Endothelial cell of umbilical vein (primary cell): ENCODE measurements at regions not wholly inside any gene's neighbourhood (a gene's known extent, or its start where the extent isn't known, plus 50 kb on each side); places are given as distances from the start of the nearest gene placed in this dataset.

Experiments
- BruUV-seq: library from RNA; stranded (reverse); fragments of 400-500 nt; replicated peaks from 2 replicates; lab custom pipeline; 2021; lab: Mats Ljungman, UMichigan
- CTCF ChIA-PET: fragments of 300-600, 350-600 bp; sonication (Branson Sonifier 250); formaldehyde crosslinking; loops from one replicate; lab custom pipeline; 2021; ENCODE audit warnings: antibody characterized with exemption, inconsistent platforms; lab: Charles Lee
- POLR2A ChIA-PET: fragments of 300-600, 350-600 bp; sonication (Branson Sonifier 250); formaldehyde crosslinking; loops from one replicate; lab custom pipeline; 2021; ENCODE audit warnings: antibody characterized with exemption, inconsistent platforms; lab: Charles Lee
- DNase-seq: peaks from one replicate; pipeline ENCODE4 v3.0.0-alpha.2; 2011; ENCODE audit warnings: low read depth, low spot score
- FAIRE-seq: peaks from 2 replicates; lab custom pipeline; 2011; peaks lifted over from hg19 to GRCh38; lab: Jason Lieb, UNC
- H2AFZ ChIP-seq: 2 replicates; pipeline ENCODE4 v1.6.0; 2012; ENCODE audit warnings: low read depth, low read length, control low read depth, inconsistent platforms
- H3K27ac ChIP-seq: 2 replicates; pipeline ENCODE4 v1.5.1; 2011; ENCODE audit warnings: low read depth, mild to moderate bottlenecking, control low read depth, low read length, moderate library complexity; ENCODE audit not compliant: insufficient read depth
- H3K27me3 ChIP-seq, 2 experiments: 2 replicates each; pipeline versions ENCODE4 v1.6.0 to v1.6.1; 2011; ENCODE audit warnings: low read length in 2 of 2, mixed read lengths in 1 of 2; ENCODE audit not compliant: control insufficient read depth in 2 of 2, insufficient read depth in 2 of 2
- H3K36me3 ChIP-seq, 2 experiments: 2 replicates in 1 of 2; 3 replicates in 1 of 2; pipeline ENCODE4 v1.5.1; 2011; ENCODE audit warnings: low read length in 2 of 2, mild to moderate bottlenecking in 1 of 2, moderate library complexity in 1 of 2; ENCODE audit not compliant: control insufficient read depth in 2 of 2, insufficient read depth in 2 of 2; ENCODE audit errors: extremely low read depth in 1 of 2
- H3K4me1 ChIP-seq: 3 replicates; pipeline ENCODE4 v1.5.1; 2011; ENCODE audit warnings: mild to moderate bottlenecking, low read length; ENCODE audit not compliant: control insufficient read depth, insufficient read depth; ENCODE audit errors: extremely low read depth
- H3K4me2 ChIP-seq: 2 replicates; pipeline ENCODE4 v1.6.1; 2011; ENCODE audit warnings: low read length, control low read depth, mixed read lengths; ENCODE audit not compliant: insufficient read depth
- H3K4me3 ChIP-seq, 3 experiments: fragments of 200-600 bp in 1 of 3; sonication (generic), shearing (Covaris generic) in 1 of 3; replicated peaks in 1 of 3; 2 replicates each; pipeline ENCODE4 v1.5.1; 2011 to 2016; ENCODE audit warnings: control low read depth in 3 of 3, low read length in 3 of 3, mild to moderate bottlenecking in 2 of 3, inconsistent platforms in 1 of 3, low read depth in 1 of 3, moderate library complexity in 1 of 3; ENCODE audit not compliant: insufficient read depth in 1 of 3
- H3K79me2 ChIP-seq: 2 replicates; pipeline ENCODE4 v1.6.0; 2012; ENCODE audit warnings: low read length, inconsistent platforms; ENCODE audit not compliant: control insufficient read depth, insufficient read depth
- H3K9ac ChIP-seq: replicated peaks from 2 replicates; pipeline ENCODE3; 2011; ENCODE audit warnings: low read length, control low read depth; ENCODE audit not compliant: insufficient read depth; ENCODE audit errors: extremely low read depth
- H3K9me1 ChIP-seq: replicated peaks from 3 replicates; pipeline ENCODE4 v1.6.0; 2011; ENCODE audit warnings: mild to moderate bottlenecking, low read length; ENCODE audit not compliant: control insufficient read depth, insufficient read depth; ENCODE audit errors: extremely low read depth
- H3K9me3 ChIP-seq: replicated peaks from 2 replicates; pipeline ENCODE4 v1.5.1; 2012; ENCODE audit warnings: low read length, inconsistent platforms; ENCODE audit not compliant: control insufficient read depth, insufficient read depth
- H4K20me1 ChIP-seq: replicated peaks from 2 replicates; pipeline ENCODE3; 2011; ENCODE audit warnings: mild to moderate bottlenecking, low read length; ENCODE audit not compliant: control insufficient read depth, insufficient read depth; ENCODE audit errors: extremely low read depth
- CTCF ChIP-seq, 2 donors: IDR thresholded peaks; 1 replicate in 1 of 2; 2 replicates in 1 of 2; pipeline ENCODE4 v1.5.1; 2011; ENCODE audit warnings: low read length in 2 of 2, mild to moderate bottlenecking in 2 of 2, moderate library complexity in 2 of 2, control low read depth in 1 of 2, inconsistent platforms in 1 of 2, low read depth in 1 of 2; ENCODE audit not compliant: insufficient read depth in 1 of 2; ENCODE audit errors: extremely low read depth in 1 of 2
- EZH2 ChIP-seq: IDR thresholded peaks from 2 replicates; pipeline ENCODE4 v1.6.1; 2012; ENCODE audit warnings: borderline replicate concordance, low read depth, mild to moderate bottlenecking, moderate library complexity, low read length, inconsistent platforms; ENCODE audit not compliant: severe bottlenecking
- FOS ChIP-seq: IDR thresholded peaks from 2 replicates; pipeline ENCODE4 v1.6.1; 2011; ENCODE audit warnings: mild to moderate bottlenecking, low read length, moderate library complexity, borderline replicate concordance; ENCODE audit not compliant: insufficient read depth
- GATA2 ChIP-seq: IDR thresholded peaks from 2 replicates; pipeline ENCODE4 v1.7.0; 2011; ENCODE audit warnings: low read depth, mild to moderate bottlenecking, moderate library complexity, mixed read lengths, low read length; ENCODE audit not compliant: insufficient read length, insufficient read depth
- JUN ChIP-seq: IDR thresholded peaks from 2 replicates; pipeline ENCODE4 v1.6.1; 2011; ENCODE audit warnings: borderline replicate concordance, low read depth; ENCODE audit not compliant: insufficient read length, insufficient read depth
- MAX ChIP-seq: IDR thresholded peaks from 2 replicates; pipeline ENCODE4 v1.6.1; 2011; ENCODE audit not compliant: insufficient read depth, insufficient read length
- MYC ChIP-seq: IDR thresholded peaks from one replicate; pipeline ENCODE4 v1.6.1; 2011; ENCODE audit warnings: mild to moderate bottlenecking, low read depth, low read length
- POLR2A ChIP-seq: IDR thresholded peaks from 2 replicates; pipeline ENCODE4 v1.6.1; 2012; ENCODE audit warnings: low read depth, mild to moderate bottlenecking, control low read depth, low read length
- POLR2AphosphoS5 ChIP-seq: IDR thresholded peaks from 2 replicates; pipeline ENCODE4 v1.6.1; 2012; ENCODE audit warnings: low read depth, mild to moderate bottlenecking, control low read depth, low read length, moderate library complexity; ENCODE audit not compliant: insufficient read depth
- dilution Hi-C: fragments of 300-500 bp; cut with MboI; formaldehyde crosslinking; loops from one replicate; pipeline ENCODE4 v1.15.0; 2019; ENCODE audit warnings: low sequenced_read_pairs; ENCODE audit not compliant: extremely low pct_ligation_motif_present
- intact Hi-C: fragments of 100-400 bp; cut with micrococcal nuclease; formaldehyde crosslinking; loops from one replicate; pipeline ENCODE4 v1.10.0; 2022

DNA sequence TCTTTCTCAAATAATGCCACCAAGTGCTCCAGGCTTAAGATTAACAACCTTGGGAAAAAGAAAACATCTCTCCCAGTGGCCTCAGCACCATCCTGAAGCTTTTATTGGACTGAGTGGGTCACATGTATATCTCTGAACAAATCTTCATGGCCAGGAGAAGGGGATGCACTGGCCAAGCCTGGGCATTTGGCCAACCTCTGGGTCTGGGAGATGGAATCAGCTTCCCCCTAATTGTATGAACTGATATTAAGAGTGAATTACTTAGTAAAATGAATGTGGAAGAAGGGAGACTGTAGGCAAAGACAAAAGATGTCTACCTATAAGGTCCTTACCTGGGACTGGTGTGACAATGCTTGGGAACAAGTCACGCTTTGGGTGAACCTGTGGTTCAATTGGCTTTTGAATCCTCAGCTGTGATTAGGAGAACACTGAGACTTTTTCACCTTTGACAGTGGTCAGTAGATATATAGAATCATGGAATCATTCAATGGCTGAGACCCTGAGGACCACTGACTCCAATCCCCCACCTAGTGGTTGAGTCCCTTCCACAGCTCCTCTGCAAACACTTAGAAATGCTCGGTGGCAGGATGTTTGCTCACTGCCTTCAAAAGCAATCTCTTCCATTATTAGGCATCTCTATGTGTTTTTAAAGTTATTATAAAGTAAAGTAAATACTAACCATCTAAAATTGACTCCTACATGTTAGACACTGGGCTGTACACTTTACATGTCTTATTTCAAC, 102.6 kb upstream of the ATP1A1 start:
- intact Hi-C loops = no loop called here

More for the DNA sequence above, 102.6 kb upstream of the ATP1A1 start:
- no TSS peak for BruUV-seq
- POLR2A ChIA-PET = no interaction called here
- CTCF ChIA-PET = interaction anchor here (0.7 to 0.9 kb wide), 2 partner anchors 15 to 131 kb away, joined by 3 read pairs; no protein-coding TSS in a partner anchor
- Histone ChIP-seq H3K4me1 (no peaks in the 10 kb centered on the region), H3K9me1 (no peaks in the 10 kb centered on the region), H2AFZ (no peak overlapping the region), H3K79me2 (no peaks in the 10 kb centered on the region), H3K27ac (no peak overlapping the region), H3K9me3 (no peaks in the 10 kb centered on the region), H3K27me3 (peaks cover 0 to 3% of the 10 kb centered on the region in 2 experiments), H3K36me3 (no peaks in the 10 kb centered on the region), H4K20me1 (no peaks in the 10 kb centered on the region), H3K4me3 (no peak overlapping the region), H3K4me2 (no peak overlapping the region), H3K9ac (no peak overlapping the region)
- DNase-seq (no peak), FAIRE-seq (no peak)
- TF ChIP-seq MAX (no peak), POLR2A (no peak), POLR2AphosphoS5 (no peak), MYC (no peak), JUN (no peak), FOS (no peak), GATA2 (no peak), EZH2 (no peak), CTCF (IDR thresholded peaks at IDR 0.05; ENCODE audit: extremely low read depth in 1 of 2, insufficient read depth in 1 of 2, low read depth in 1 of 2, low read length in 2 of 2) (no peak)
- dilution Hi-C loops = no loop called here
